Sigmoid colon (tissue), 6 donors: ENCODE measurements at regions not wholly inside any gene's neighbourhood (a gene's known extent, or its start where the extent isn't known, plus 50 kb on each side); places are given as distances from the start of the nearest gene placed in this dataset.

ENCODE experiments used
- DNase-seq: peaks from one replicate; pipeline ENCODE4 v3.0.0-alpha.2; 2019
- H3K27ac ChIP-seq, 4 donors: fragments of 200-600 bp; sonication (generic); one replicate each; pipeline ENCODE4 v1.5.1; 2016 to 2019; ENCODE audit warnings: mild to moderate bottlenecking in 1 of 4
- H3K27me3 ChIP-seq, 3 donors: fragments of 200-600 bp; sonication (generic); one replicate each; pipeline ENCODE4 v1.5.1; 2019; ENCODE audit warnings: mild to moderate bottlenecking in 1 of 3
- H3K36me3 ChIP-seq, 4 donors: fragments of 200-600 bp; sonication (generic); one replicate each; pipeline ENCODE4 v1.5.1; 2016 to 2019
- H3K4me1 ChIP-seq, 4 donors: fragments of 200-600 bp; sonication (generic); one replicate each; pipeline ENCODE4 v1.5.1; 2017 to 2019
- H3K4me3 ChIP-seq, 4 donors: fragments of 200-600 bp; sonication (generic); one replicate each; pipeline ENCODE4 v1.5.1; 2017 to 2019; ENCODE audit warnings: mild to moderate bottlenecking in 2 of 4, moderate library complexity in 1 of 4
- H3K9me3 ChIP-seq, 4 donors: fragments of 200-600 bp in 3 of 4; sonication (generic) in 3 of 4; one replicate each; pipeline versions ENCODE4 v1.5.1 to v1.6.1; 2013 to 2019
- CTCF ChIP-seq, 4 experiments: fragments of 450-650 bp in 3 of 4; fragments of 200-600 bp in 1 of 4; IDR thresholded peaks; one replicate each; pipeline ENCODE4 v1.5.1; 2016 to 2019; ENCODE audit warnings: antibody characterized with exemption in 4 of 4, mild to moderate bottlenecking in 3 of 4, moderate library complexity in 2 of 4
- EP300 ChIP-seq, 4 donors: sonication (generic); formaldehyde crosslinking; IDR thresholded peaks; one replicate each; pipeline ENCODE4 v1.6.1; 2017; ENCODE audit warnings: antibody characterized with exemption in 4 of 4
- POLR2A ChIP-seq, 2 donors: fragments of 450-650 bp; IDR thresholded peaks; one replicate each; pipeline ENCODE4 v1.6.1; 2016; ENCODE audit warnings: antibody characterized with exemption in 2 of 2, mild to moderate bottlenecking in 2 of 2, moderate library complexity in 2 of 2
- POLR2AphosphoS5 ChIP-seq, 4 donors: sonication (generic); formaldehyde crosslinking; IDR thresholded peaks; one replicate each; pipeline ENCODE4 v1.6.1; 2017; ENCODE audit warnings: antibody characterized with exemption in 4 of 4
- WGBS, 2 donors: extraction: QIAGEN DNeasy Blood & Tissue Kit; methylation state at CpG; one replicate each; pipeline ENCODE4 v1.1.7; 2013; 5-methylcytosine and 5-hydroxymethylcytosine counted together
- intact Hi-C: fragments of 100-400 bp; cut with DNase I; formaldehyde crosslinking; loops from one replicate; pipeline ENCODE4 v1.15.1; 2023
- donor health status: healthy with polysubstance abuse.
- donor health status: healthy.

DNA sequence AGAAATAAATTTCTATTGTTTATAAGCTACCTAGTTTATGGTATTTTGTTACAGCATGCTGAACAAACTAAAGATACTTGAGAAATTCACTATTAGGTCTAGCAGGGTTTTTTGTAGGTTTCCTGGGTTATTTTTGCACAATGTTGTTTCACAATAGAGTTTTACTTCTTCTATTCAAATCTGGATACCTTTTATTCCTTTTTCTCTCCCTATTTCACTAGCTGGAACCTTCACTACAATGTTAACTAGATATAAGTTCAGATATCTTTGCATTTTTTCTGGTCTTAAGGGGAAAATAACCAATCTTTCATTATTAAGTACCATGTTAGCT lies 237.7 kb upstream of the CITED2 start:
- Histone ChIP-seq H3K36me3 (no peaks in the 10 kb centered on the region), H3K9me3 (no peaks in the 10 kb centered on the region), H3K4me3 (no peak overlapping the region), H3K4me1 (no peaks in the 10 kb centered on the region), H3K27ac (no peak overlapping the region), H3K27me3 (no peaks in the 10 kb centered on the region)
- intact Hi-C loops, result no loop called here
- TF ChIP-seq POLR2AphosphoS5 (IDR thresholded peaks at IDR 0.05) (no peak), POLR2A (IDR thresholded peaks at IDR 0.05) (no peak), EP300 (IDR thresholded peaks at IDR 0.05) (no peak), CTCF (IDR thresholded peaks at IDR 0.05) (no peak)
- no peak for DNase-seq

GRCh38 chr6:139611327-139612134 lies 237.1 kb upstream of the CITED2 start:
- intact Hi-C loops, result no loop called here
- Histone ChIP-seq H3K27ac (no peak overlapping the region), H3K4me3 (no peak overlapping the region), H3K4me1 (no peaks in the 10 kb centered on the region), H3K27me3 (no peaks in the 10 kb centered on the region), H3K36me3 (no peaks in the 10 kb centered on the region), H3K9me3 (no peaks in the 10 kb centered on the region)
- 78 to 88% methylated on average over 8 of the region's 8 CpGs for WGBS, 2 donors
- no peak for DNase-seq
- TF ChIP-seq EP300 (IDR thresholded peaks at IDR 0.05), result no peak
- TF ChIP-seq POLR2A (IDR thresholded peaks at IDR 0.05), result no peak
- TF ChIP-seq CTCF (IDR thresholded peaks at IDR 0.05), result no peak
- no peak for TF ChIP-seq POLR2AphosphoS5 (IDR thresholded peaks at IDR 0.05)

DNA sequence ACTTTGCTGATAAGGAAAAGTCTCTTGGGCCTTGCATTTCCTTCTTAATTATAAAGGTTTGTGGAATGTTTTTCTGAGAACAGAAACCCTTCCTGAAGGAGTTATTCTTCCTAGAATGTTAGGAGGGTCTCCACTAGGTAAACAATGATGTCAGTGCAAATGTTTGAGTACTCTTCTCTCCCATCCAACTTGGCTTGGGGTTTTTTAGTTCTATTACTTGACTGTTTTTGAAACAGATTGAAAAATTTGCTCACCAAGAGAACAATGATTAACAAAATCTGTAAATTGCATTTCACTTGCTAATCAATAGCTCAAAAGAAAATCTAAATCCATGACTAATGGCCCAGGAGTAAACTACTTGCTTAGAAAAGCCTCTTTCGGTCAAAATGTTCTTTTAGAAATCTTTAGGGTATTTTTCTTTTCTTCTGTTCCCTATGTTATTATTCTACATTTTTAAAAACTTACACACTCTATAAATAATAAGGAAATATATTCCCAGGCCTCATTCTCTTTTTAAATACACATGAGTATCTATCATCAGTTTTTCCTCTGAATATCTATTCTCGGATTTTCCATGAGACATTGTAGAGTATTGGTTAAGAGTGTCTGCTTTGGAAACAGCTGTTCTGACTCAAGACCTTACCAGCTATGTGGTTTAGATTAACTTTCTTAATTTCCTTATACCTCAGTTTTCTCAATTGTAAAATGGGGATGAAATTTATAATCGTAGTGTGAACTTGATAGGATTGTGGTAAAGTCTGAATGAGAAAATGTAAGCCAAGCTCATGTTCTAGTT lies 234.2 kb upstream of the CITED2 start:
- DNase-seq, result no peak
- 92% methylated on average over 3 of the region's 3 CpGs for WGBS, 2 donors
- no peak for TF ChIP-seq POLR2A (IDR thresholded peaks at IDR 0.05)
- TF ChIP-seq EP300 (IDR thresholded peaks at IDR 0.05), result no peak
- no peak for TF ChIP-seq CTCF (IDR thresholded peaks at IDR 0.05)
- TF ChIP-seq POLR2AphosphoS5 (IDR thresholded peaks at IDR 0.05), result no peak
- H3K36me3 ChIP-seq, result no peaks in the 10 kb centered on the region
- no peaks in the 10 kb centered on the region for H3K27me3 ChIP-seq
- H3K9me3 ChIP-seq, result no peaks in the 10 kb centered on the region
- intact Hi-C loops, result no loop called here
- peaks cover 0 to 5% (median 0%) of the 10 kb centered on the region in 4 donors for H3K4me1 ChIP-seq
- H3K4me3 ChIP-seq, result no peak overlapping the region
- H3K27ac ChIP-seq, result no peak overlapping the region

DNA sequence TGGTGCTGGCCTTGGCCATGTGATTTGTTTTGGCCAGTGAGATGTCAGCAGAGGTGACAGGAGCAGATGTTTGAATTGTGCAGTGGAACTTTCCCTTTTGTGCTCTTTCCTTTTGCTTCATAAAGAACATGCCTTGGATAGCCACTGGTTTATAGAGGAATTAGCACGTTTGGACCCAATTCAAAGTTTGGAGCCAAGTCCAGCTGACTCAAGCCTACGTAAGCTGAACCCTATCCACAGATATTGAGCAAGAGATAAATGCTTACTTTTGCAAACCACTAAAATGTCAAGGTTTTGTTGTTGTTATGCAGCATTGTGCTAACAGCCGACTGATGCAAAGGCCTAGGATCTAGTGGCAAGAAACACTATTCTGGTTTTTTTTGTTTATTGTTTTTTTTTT lies 230.9 kb upstream of the CITED2 start:
- Histone ChIP-seq H3K27ac (peak overlapping the region in 1 of 4 donors; percentile 37), H3K27me3 (no peaks in the 10 kb centered on the region), H3K9me3 (no peaks in the 10 kb centered on the region), H3K36me3 (no peaks in the 10 kb centered on the region), H3K4me3 (no peak overlapping the region), H3K4me1 (peaks cover 0 to 5% (median 0%) of the 10 kb centered on the region in 4 donors)
- DNase-seq, result no peak
- intact Hi-C loops, result no loop called here
- WGBS, 2 donors, result 82 to 87% methylated on average over 3 of the region's 3 CpGs
- TF ChIP-seq CTCF (IDR thresholded peaks at IDR 0.05), result no peak
- peak in 1 of 4 donors; percentile 11 for TF ChIP-seq POLR2AphosphoS5 (IDR thresholded peaks at IDR 0.05)
- TF ChIP-seq POLR2A (IDR thresholded peaks at IDR 0.05), result no peak
- TF ChIP-seq EP300 (IDR thresholded peaks at IDR 0.05), result no peak
